HepG2 (cell line): ENCODE measurements at regions not wholly inside any gene's neighbourhood (a gene's known extent, or its start where the extent isn't known, plus 50 kb on each side); places are given as distances from the start of the nearest gene placed in this dataset.

Experiments
- SNAPC2 ChIP-seq: sonication (generic); formaldehyde crosslinking; IDR thresholded peaks from 2 replicates; pipeline ENCODE4 v1.8.1; 2022; ENCODE audit warnings: mild to moderate bottlenecking, missing genetic modification reagents
- SP4 ChIP-seq: sonication (generic); formaldehyde crosslinking; IDR thresholded peaks from 2 replicates; pipeline ENCODE4 v1.8.1; 2023; ENCODE audit warnings: mild to moderate bottlenecking, missing genetic modification reagents
- ZFY ChIP-seq: sonication (generic); formaldehyde crosslinking; IDR thresholded peaks from 2 replicates; pipeline ENCODE4 v1.4.0; 2020; ENCODE audit warnings: missing genetic modification reagents
- ZNF550 ChIP-seq: sonication (generic); formaldehyde crosslinking; IDR thresholded peaks from 2 replicates; pipeline ENCODE4 v1.4.0; 2020; ENCODE audit warnings: mild to moderate bottlenecking, missing genetic modification reagents, borderline replicate concordance
- ZNF619 ChIP-seq: sonication (generic); formaldehyde crosslinking; IDR thresholded peaks from 2 replicates; pipeline ENCODE4 v1.4.0; 2020; ENCODE audit warnings: mild to moderate bottlenecking, missing genetic modification reagents
- ZZZ3 ChIP-seq: sonication (generic); formaldehyde crosslinking; IDR thresholded peaks from 2 replicates; pipeline ENCODE4 v1.4.0; 2020; ENCODE audit warnings: missing genetic modification reagents, mild to moderate bottlenecking, borderline replicate concordance
- TF ChIP-seq, protein P1 (sequence below): sonication (generic); formaldehyde crosslinking; IDR thresholded peaks from one replicate; pipeline ENCODE4 v1.5.1; 2020; ENCODE audit warnings: mild to moderate bottlenecking, missing genetic modification reagents; ENCODE audit errors: not compliant biosample characterization

DNA sequence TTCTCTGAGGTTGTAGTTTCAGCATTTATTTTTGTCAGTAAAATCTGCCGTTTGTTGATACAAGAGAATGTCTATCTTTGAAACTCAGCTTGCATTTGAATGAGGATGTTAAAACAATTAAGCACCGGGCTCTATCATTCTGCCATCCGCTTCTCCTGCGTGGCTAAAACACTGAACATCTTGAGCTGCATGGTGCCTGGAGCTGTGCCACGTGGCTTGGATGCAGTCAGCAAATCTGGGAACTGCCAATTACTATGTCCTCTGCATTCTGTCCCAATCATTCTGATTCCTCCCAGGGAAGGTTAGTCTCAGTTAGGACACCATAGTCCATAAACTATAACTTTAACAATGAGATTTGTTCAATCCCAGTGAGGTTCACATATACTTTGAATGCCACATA lies 598.4 kb downstream of the FBXO15 start (continued):
- TF ChIP-seq, protein P1, sequence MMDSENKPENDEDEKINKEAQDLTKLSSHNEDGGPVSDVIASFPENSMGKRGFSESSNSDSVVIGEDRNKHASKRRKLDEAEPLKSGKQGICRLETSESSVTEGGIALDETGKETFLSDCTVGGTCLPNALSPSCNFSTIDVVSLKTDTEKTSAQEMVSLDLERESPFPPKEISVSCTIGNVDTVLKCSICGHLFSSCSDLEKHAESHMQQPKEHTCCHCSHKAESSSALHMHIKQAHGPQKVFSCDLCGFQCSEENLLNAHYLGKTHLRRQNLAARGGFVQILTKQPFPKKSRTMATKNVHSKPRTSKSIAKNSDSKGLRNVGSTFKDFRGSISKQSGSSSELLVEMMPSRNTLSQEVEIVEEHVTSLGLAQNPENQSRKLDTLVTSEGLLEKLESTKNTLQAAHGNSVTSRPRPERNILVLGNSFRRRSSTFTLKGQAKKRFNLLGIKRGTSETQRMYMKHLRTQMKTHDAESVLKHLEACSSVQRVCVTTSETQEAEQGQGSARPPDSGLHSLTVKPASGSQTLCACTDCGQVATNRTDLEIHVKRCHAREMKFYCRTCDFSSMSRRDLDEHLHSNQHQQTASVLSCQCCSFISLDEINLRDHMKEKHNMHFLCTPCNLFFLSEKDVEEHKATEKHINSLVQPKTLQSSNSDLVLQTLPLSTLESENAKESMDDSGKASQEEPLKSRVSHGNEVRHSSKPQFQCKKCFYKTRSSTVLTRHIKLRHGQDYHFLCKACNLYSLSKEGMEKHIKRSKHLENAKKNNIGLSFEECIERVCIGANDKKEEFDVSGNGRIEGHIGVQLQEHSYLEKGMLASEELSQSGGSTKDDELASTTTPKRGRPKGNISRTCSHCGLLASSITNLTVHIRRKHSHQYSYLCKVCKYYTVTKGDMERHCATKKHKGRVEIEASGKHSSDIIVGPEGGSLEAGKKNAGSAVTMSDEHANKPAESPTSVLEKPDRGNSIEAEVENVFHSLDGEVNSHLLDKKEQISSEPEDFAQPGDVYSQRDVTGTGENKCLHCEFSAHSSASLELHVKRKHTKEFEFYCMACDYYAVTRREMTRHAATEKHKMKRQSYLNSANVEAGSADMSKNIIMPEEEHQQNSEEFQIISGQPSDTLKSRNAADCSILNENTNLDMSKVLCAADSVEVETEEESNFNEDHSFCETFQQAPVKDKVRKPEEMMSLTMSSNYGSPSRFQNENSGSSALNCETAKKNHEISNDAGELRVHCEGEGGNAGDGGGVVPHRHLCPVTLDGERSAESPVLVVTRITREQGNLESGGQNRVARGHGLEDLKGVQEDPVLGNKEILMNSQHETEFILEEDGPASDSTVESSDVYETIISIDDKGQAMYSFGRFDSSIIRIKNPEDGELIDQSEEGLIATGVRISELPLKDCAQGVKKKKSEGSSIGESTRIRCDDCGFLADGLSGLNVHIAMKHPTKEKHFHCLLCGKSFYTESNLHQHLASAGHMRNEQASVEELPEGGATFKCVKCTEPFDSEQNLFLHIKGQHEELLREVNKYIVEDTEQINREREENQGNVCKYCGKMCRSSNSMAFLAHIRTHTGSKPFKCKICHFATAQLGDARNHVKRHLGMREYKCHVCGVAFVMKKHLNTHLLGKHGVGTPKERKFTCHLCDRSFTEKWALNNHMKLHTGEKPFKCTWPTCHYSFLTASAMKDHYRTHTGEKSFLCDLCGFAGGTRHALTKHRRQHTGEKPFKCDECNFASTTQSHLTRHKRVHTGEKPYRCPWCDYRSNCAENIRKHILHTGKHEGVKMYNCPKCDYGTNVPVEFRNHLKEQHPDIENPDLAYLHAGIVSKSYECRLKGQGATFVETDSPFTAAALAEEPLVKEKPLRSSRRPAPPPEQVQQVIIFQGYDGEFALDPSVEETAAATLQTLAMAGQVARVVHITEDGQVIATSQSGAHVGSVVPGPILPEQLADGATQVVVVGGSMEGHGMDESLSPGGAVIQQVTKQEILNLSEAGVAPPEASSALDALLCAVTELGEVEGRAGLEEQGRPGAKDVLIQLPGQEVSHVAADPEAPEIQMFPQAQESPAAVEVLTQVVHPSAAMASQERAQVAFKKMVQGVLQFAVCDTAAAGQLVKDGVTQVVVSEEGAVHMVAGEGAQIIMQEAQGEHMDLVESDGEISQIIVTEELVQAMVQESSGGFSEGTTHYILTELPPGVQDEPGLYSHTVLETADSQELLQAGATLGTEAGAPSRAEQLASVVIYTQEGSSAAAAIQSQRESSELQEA (CRISPR knock-in tag) = no peak
- no peak for TF ChIP-seq ZNF619
- no peak for TF ChIP-seq SNAPC2 (CRISPR knock-in tag)
- TF ChIP-seq SP4 (CRISPR knock-in tag) = no peak
- no peak for TF ChIP-seq ZFY (CRISPR knock-in tag)
- TF ChIP-seq ZNF550 (CRISPR knock-in tag) = no peak
- no peak for TF ChIP-seq ZZZ3 (CRISPR knock-in tag)
- TF ChIP-seq, all 625 proteins: peak for 0
